ENCODE measurements at regions not wholly inside any gene's neighbourhood (a gene's known extent, or its start where the extent isn't known, plus 50 kb on each side); places are given as distances from the start of the nearest gene placed in this dataset.
"Not testable (repeated sequence)": the region's sequence is repeated elsewhere in the genome, so short reads cannot be mapped to it uniquely, and the experiment has no call there.

GRCh38 chr2:43004126-43004865, 211.9 kb upstream of the HAAO start:
- not testable (repeated sequence) for DNase-seq (ENCODE audit: low read depth in 1 of 2, low spot score in 1 of 2)

DNA sequence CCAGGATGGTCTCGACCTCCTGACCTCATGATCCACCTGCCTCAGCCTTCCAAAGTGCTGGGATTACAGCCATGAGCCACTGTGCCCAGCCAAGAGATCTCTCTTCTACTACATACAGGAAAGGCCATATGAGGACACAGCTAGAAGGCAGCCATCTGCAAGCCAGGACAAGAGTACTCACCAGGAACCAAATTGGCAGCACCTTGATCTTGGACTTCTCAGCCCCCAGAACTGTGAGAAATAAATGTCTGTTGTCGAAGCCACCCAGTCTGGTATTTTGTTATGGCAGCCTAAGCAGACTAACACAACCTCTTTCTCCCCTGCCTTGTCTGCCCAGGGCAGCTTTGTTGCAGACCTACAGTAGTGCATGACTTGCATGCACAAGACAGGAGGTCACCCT, 211.3 kb upstream of the HAAO start:
- DNase-seq (ENCODE audit: low read depth in 1 of 2, low spot score in 1 of 2) = no peak

- DNase-seq (ENCODE audit: low read depth in 1 of 2, low spot score in 1 of 2) = no peak
Observed at GRCh38 chr2:43001787-43002468, 209.5 kb upstream of the HAAO start.

GRCh38 chr2:43001055-43001378, 208.6 kb upstream of the HAAO start:
- DNase-seq (ENCODE audit: low read depth in 1 of 2, low spot score in 1 of 2) = no peak

- DNase-seq (ENCODE audit: low read depth in 1 of 2, low spot score in 1 of 2) = no peak
Observed at GRCh38 chr2:43000242-43001054, 208.1 kb upstream of the HAAO start.

DNA sequence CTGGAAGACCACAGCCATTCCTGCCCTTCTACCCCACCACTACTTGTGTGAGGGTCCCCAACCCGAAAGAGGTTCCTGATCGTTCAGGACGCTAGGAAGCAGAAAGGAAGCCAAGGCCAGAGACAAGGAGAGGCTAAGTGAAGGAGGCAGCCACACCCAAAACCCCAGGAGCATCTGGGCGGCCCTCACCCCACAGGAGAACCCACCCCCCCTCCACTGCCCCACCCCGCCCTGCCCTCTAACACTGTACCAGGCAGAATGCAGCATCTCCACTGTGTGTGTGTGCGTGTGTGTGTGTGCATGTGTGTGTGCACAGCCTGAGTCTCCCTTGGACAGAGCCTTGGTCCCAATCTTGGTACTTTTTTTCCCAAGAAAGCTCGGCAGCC, 207.5 kb upstream of the HAAO start:
- no peak for DNase-seq (ENCODE audit: low read depth in 1 of 2, low spot score in 1 of 2)

GRCh38 chr2:42999391-42999841, 207.0 kb upstream of the HAAO start:
- DNase-seq (ENCODE audit: low read depth in 1 of 2, low spot score in 1 of 2) = no peak

DNA sequence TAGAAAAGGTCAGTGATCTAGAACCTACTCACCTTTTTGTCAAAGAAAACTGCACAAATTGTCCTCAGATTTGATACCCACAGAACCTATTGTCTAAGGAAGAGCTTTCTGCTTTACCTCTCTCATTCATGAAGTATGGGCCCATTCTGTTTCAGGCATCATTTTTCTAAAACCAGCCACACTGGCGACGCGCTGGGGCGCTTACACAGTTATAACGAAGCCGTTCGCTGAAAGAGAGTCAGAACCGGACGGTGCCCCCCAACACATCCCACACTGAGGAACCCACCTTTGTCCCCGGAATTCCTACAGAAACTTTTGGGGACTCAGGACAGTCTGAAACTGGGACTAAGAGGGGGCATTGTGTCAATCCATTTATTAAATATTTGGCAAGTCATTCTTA, 206.3 kb upstream of the HAAO start:
- no peak for DNase-seq (ENCODE audit: low read depth in 1 of 2, low spot score in 1 of 2)

- DNase-seq (ENCODE audit: low read depth in 1 of 2, low spot score in 1 of 2) = no peak
Observed at GRCh38 chr2:42996528-42996927, 204.1 kb upstream of the HAAO start.

GRCh38 chr2:42995752-42996422, 203.5 kb upstream of the HAAO start:
- DNase-seq (ENCODE audit: low read depth in 1 of 2, low spot score in 1 of 2) = no peak

GRCh38 chr2:42989283-42990081, 197.1 kb upstream of the HAAO start:
- DNase-seq (ENCODE audit: low read depth in 1 of 2, low spot score in 1 of 2) = not testable (repeated sequence)

GRCh38 chr2:42988055-42988454, 195.7 kb upstream of the HAAO start:
- DNase-seq (ENCODE audit: low read depth in 1 of 2, low spot score in 1 of 2) = not testable (repeated sequence)

DNA sequence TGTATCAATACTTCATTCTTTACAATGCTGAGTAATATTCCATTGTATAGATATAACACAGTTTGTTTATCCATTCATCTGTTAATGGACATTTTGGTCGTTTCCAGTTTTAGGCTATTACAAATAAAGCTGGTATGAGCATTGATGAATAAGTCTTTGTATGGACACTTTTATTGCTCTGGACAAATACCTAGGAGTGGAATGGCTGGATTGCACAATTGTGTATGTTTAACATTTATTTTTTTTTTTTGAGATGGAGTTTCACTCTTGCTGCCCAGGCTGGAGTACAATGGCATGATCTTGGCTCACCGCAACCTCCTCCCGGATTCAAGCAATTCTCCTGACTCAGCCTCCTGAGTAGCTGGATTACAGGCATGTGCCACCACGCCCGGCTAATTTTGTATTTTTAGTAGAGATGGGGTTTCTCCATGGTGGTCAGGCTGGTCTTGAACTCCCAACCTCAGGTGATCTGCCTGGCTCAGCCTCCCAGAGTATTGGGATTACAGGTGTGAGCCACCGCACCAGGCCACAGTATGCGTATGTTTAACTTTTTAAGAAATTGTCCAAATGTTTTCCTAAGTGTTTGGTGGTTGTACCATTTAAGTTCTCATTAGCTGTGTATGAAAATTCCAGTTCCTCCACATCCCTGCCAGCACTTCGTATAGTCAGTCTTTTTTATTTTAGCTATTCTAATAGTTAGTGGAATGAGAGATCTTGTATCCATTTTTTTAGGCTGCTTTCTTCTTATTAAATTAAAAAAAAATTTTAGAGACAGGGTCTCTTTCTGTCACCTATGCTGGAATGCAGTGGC, 194.9 kb upstream of the HAAO start:
- DNase-seq (ENCODE audit: low read depth in 1 of 2, low spot score in 1 of 2) = no peak

GRCh38 chr2:42984617-42985016, 192.2 kb upstream of the HAAO start:
- DNase-seq (ENCODE audit: low read depth in 1 of 2, low spot score in 1 of 2) = no peak

DNA sequence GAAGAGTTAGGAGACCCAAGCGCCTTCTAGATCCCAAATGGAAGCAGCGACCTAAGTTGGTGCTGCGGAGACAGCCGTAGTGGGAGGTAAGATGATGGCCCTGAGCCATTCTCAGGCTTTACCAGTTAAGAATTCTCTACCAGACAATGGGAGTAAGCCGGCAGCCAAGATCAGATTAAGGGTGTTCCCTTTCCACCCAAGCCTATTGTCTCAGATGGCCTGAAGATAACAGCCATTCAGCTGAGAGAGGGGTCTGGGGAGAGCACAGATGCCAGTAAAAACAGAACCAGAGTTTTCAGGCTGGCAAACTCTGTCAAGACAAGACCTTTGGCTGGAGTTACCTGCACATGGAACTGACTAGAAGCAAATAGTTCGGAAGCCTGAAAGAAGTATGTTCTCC, 191.7 kb upstream of the HAAO start:
- DNase-seq (ENCODE audit: low read depth in 1 of 2, low spot score in 1 of 2) = no peak

- DNase-seq (ENCODE audit: low read depth in 1 of 2, low spot score in 1 of 2) = no peak
Observed at GRCh38 chr2:42980764-42981416, 188.5 kb upstream of the HAAO start.

- no peak for DNase-seq (ENCODE audit: low read depth in 1 of 2, low spot score in 1 of 2)
Observed at GRCh38 chr2:42979870-42980763, 187.7 kb upstream of the HAAO start.

DNA sequence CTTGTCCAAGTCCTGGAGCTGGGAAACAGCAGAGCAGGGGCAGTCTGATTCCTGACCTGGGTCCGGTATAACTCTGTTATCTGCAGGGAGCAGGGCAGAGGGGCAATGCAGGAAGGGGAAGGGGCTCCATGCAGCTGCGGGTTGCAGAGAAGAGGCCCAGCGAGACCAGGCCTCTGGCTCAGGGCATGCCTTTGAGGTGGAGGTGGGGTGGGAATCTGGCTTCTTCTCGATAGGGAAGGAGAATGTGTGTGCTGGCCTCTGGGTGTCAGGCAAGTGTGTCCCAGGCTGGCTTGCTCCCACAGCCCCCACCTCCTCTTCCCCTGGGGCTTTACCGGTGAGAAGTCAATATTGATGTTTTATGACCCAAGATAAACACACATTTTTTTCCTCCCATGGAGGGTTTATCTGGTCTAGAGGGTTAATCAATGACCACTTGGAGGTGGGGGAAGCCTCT, 187.1 kb upstream of the HAAO start:
- no peak for DNase-seq (ENCODE audit: low read depth in 1 of 2, low spot score in 1 of 2)
